HG02870 (cell line): ENCODE measurements at regions not wholly inside any gene's neighbourhood (a gene's known extent, or its start where the extent isn't known, plus 50 kb on each side); places are given as distances from the start of the nearest gene placed in this dataset.
"Not testable (repeated sequence)": the region's sequence is repeated elsewhere in the genome, so short reads cannot be mapped to it uniquely, and the experiment has no call there.

ENCODE experiments used
- ATAC-seq: cut with Tn5 transposase; IDR thresholded peaks from one replicate; pipeline ENCODE4 v1.9.1; 2021; ENCODE audit warnings: mild to moderate bottlenecking, moderate library complexity; ENCODE audit not compliant: unreplicated experiment

DNA sequence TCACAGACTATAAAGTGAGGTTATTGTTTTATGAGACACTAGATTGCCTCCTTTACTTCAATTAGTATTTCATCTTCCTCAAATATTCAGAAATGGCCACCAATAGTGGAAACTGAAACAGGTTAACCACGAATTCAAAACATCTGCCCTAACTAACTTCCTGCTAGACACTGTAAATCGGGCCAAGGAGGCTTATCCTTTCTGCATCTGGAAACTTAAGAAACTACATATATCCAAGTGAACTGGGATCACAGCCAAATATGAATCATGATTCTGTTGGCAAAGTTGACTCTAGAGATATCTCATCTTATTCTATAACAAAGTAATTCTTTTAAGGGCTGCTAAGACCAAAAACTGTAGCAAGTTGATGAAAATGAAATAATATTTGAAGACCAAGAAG, 136.6 kb upstream of the ZC3H15 start:
- ATAC-seq = no peak

DNA sequence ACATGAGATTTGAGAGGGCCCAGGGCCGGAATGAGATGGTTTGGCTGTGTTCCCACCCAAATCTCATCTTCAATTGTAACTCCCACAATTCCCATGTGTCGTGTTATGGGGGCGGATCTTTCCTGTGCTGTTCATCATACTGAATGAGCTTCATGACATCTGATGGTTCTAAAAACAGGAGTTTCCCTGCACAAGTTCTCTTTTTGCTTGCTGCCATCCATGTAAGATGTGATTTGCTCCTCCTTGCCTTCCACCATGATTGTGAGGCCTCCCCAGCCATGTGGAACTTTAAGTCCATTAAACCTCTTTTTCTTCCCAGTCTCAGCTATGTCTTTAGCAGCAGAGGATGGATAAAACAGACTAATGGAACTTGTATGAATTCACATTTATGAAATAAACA, 131.9 kb upstream of the ZC3H15 start:
- not testable (repeated sequence) for ATAC-seq

DNA sequence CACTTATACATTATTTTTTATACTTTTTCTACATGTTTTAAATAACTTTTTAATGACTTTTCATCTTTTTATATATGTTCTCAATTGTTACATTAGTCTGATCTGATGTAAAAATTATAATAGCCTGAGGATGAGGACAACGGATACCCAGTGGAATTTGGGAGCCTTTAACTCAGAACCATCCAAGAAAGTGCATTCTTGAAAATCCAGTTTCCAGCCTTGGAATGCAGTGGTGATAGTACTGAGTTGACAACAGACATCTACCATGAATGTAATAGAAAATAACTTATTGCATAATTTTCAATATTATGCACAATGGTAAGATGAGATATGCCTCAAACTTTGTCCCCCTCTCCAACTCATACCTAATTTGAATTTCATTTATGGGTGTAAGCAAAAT, 120.7 kb upstream of the ZC3H15 start:
- ATAC-seq = no peak

DNA sequence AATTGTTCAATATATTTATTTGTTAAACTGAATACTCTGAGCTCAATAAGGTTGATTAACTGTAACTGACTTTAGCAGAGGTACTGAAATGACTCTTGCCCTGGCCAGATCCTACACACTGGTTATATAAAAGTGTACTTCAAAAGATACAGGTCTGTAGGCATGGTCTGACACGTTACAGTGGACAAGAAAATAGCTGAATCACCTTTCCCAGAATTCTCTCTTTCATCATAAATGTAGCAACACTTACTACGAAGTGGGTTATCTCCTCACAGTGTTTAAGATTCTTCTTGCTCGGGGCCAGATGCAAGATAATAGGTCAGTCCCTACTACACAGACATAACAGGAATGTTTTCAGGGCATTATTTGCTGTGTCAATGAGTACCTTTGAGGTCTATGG, 107.0 kb upstream of the ZC3H15 start:
- no peak for ATAC-seq

DNA sequence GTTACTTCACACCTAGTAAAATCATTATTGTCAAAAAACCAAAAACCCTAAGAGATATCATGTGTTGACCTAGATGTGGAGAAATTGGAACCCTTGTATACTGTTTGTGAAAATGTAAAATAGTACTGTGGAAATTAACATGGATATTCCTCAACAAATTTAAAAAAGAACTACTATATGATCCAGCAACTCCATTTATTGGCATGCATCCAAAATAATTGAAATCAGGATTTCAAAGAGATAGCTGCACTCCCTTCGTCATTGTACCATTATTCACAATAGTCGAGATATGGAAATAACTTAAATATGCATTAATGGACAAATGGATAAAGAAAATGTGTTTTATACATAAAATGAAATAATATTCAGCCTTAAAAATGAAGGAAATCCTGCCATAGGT, 105.3 kb upstream of the ZC3H15 start:
- ATAC-seq = no peak

DNA sequence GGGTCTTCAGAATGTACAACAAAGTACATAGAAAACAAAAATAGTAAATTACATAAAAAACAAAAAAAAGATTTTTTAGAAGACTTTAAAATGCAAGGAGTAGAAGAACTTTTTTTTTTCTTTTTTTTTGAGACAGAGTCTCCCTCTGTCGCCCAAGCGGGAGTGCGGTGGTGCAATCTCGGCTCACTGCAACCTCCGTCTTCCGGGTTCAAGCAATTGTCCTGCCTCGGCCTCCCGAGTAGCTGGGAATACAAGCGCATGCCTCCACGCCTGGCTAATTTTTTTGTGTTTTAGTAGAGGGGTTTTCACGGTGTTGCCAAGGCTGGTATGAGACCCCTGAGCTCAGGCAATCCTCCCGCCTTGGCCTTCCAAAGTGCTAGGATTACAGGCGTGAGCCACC, 104.5 kb upstream of the ZC3H15 start:
- no peak for ATAC-seq

DNA sequence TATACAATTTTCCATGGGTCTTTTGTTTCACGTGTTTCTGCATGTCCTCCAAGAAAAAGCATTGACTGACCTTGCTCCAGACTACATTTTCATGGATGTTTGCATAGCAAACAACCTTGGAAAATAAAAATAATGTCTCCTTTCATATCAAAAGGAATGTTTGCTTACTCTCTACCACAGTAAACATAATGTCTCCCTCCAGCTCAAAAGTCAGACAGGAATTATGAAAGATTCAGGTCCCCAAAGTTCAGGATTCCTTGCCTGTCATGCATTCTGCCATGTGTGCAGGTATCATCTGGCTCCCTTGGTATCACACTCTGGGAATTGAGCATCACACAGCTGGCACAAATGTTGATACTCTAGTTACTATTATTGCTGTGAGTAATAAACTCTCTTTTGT, 103.1 kb upstream of the ZC3H15 start:
- no peak for ATAC-seq

DNA sequence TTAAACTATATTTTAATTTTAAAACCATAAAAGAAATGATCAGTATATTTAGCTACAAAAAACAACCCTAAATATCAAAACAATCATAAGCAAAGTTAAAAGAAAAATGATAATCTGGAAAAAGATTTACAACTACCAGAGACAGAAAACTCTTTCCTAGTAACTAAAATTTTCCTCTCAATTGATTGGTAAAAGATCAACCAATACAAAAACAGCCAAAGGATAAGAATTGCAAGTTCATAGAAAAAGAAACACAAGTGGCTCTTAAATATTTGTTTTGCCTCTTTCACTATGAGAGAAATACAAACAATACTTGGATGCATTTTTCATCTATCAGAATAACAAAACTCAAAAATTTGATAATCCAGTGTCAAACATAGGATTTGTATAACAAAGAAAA, 101.8 kb upstream of the ZC3H15 start:
- ATAC-seq = no peak

DNA sequence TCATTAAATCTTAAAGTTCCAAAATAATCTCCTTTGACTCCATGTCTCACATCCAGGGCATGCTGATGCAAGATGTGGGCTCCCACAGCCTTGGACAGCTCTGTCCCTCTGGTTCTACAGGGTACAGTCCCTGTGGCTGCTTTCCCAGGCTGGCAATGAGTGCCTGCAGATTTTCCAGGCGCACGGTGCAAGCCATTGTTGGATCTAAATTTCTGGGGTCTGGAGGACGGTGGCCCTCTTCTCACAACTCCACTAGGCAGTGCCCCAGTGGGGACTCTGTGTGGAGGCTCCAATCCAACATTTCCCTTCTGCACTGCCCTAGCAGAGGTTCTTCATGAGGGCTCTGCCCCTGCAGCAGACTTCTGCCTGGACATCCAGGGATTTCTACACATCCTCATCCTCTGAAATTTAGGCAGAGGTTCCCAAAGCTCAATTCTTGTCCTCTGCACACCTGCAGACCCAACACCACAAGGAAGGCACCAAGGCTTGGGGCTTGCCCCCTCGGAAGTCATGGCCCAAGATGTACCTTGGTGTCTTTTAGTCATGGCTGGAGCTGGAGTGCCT, 100.3 kb upstream of the ZC3H15 start:
- ATAC-seq = not testable (repeated sequence)

DNA sequence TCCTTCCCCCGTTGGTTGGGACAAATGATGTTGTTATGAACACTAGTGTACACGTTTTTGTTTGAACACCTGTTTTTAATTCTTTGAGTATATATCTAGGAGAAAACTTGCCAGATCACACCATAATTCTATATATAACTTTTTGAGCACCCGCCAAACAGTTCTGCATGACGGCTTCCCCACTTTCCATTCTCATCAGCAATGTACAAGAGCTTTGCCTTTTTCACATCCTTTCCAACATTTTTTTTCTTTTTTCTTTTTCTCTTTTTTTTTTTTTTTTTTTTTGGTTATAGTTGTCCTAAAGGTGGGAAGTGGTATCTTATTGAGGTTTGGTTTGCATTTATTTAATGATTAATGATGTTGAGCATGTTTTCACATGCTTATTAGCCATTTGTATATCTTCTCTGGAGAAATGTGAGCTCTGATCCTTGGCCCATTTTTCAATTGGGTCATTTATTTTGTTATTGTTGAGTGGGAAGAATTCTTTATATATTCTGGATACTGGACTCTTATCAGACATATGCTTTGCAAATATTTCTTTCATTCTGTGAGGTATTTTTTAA, 86.9 kb upstream of the ZC3H15 start:
- ATAC-seq = peak; percentile 89

DNA sequence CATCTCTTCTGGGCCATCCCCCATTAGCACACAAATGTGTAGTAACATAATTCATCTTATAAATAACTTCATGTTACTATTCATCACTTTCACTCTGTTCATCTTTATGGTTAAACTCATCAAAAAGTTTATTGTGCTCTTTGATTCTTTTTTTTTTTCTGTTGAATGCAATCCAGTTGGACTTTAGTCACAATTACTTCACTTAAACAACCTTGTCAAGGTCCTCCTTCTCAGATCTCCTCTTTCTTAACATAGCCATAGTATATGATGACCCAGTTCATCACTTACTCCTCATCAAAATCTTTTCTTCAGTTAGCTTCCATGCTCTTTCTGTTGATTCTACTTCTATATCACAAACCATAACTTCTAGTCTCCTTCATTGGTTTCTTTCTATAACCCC, 80.2 kb upstream of the ZC3H15 start:
- no peak for ATAC-seq

DNA sequence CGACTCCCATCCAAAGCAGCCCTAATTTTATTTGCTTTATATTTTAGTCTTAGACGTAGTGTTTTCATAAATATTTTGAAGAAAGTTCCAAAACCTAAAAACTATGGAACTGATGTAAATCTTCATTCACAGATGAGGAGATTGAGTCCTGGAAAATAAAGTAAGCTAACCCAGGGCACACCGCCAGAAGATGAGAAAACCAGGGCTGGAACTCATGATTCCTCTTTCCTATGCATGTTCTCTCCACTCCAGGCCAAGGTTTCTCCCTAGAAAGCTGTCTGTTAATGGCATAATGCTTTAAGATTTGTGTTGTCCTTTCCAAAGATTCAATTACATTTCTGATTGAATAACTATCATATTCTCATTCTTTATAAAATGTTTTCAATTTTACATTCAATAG, 78.4 kb upstream of the ZC3H15 start:
- ATAC-seq = no peak

DNA sequence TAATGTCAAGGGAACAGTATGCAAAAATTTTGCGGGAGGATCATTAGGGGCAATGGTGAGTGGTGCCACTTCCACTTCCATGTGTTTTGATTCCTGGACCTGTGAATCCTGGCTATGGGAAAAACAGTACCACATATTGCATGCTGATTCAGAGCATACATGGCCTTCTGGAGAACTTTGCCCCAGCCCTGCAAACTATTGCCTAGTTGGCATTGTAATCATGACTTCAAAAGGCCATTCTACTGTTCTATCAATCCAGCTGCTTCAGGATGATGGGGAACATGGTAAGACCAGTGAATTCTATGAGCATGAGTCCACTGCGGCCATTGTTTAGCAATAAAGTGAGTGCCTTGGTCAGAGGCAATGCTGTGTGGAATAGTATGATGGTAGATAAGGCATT, 75.3 kb upstream of the ZC3H15 start:
- ATAC-seq = no peak

DNA sequence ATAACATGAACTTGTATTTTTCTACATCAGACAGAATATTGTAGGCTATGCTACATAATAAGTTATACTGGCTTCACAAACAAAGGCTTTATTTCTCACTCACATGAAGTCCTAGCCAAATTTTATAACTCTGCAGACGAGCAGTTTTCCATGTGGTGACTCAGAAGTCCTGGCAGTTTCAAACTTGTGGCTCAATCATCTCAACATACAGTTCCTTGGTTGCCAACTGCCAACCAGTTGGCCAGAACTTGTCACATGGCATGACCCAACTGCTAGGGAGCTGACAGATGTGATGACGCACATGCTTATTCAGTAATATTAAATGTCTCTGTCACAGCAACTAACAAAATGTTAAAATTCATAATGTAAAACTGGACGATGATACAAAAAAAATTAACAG, 63.8 kb upstream of the ZC3H15 start:
- no peak for ATAC-seq

DNA sequence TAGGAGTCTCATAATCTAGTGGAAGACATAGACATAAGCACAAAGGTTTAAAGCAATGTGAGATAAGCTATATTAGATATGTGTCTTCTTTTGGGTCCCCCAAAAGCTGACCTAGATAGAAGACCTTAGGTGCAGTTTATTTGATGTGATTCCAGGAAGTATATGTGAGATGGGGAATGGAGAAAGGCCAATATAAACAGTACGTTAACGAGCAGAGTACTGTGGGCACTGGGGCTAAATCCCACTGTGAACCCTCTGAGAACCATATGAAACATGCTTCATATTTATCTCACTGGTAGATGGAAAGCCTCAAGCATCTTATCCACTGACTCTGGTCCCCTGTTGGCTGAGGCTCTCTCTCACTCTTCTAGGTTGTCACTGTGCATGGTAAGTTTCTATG, 62.6 kb upstream of the ZC3H15 start:
- ATAC-seq = no peak

DNA sequence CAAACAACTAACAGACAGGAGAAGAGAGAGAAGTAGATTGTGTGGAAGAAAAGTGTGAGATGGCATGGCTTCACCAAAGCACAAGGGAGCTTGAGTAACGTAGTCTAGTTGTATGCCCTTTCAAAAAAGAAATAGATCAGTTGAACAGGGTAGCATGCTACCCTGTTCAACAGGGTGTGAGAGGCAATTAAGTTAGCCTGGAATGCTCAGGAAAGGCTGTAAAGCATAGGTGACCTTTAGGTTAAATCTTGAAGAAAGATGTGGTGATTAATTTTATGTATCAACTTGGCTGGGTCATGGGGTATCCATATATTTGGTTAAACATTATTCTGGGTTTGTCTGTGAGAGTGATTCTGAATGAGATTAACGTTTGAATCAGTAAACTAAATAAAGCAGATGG, 61.8 kb upstream of the ZC3H15 start:
- ATAC-seq = no peak

DNA sequence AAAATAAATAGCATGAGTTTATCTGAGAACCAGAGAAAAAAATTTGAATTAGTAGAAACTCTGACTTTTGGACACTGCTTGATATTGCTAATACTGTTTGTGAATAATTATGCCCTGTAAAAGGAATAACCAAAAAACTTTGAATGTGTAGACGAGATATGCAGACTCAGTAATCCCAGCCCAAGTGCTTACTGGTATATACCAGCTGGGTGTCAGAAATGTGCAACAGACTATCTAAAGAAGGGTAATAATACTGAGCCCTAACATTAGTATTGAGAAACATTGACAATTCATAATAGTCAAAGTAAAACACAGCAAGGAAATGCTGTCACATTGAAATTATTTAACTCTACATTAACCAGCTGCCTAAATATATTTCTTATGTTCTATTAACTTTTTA, 60.5 kb upstream of the ZC3H15 start:
- ATAC-seq = no peak

DNA sequence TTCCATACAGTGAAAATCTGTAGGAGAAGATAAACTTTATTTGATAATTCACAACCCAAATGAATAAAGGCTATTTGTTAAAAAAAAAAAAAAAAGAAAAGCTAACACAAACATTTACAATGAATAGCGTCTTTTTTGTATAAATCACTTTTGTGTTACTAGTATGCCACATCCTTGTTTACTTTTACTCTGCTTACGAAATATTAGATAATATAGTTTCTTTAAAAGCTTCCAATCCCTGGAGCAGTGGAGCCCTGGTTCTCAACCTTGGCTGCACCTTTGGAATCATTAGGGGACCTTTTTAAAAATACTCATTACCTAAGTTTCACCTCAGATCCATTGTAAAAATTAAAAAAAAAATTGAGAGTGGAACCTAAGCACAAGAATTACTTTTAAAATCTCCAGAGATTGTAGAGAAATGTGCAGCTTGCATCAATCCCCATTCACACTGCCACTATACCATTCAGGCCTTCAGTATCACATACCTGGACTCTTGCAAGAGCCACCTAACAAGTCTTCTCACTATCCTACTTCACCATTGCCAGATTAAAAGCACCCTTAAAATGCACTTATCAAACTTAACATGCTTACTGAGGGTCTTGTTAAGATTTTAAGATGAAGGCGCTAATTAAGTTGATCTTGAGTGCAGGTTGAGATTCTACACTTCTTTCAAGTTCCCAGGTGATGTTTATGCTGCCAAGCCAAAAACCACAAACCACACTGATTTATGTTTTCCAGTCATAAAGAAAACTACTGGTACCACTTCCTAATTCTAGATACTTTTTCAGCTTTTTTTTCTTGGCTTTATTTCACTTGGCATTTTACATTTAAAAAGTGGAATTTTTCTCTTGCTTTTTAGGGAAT, 59.7 kb upstream of the ZC3H15 start:
- peak; percentile 92 for ATAC-seq

DNA sequence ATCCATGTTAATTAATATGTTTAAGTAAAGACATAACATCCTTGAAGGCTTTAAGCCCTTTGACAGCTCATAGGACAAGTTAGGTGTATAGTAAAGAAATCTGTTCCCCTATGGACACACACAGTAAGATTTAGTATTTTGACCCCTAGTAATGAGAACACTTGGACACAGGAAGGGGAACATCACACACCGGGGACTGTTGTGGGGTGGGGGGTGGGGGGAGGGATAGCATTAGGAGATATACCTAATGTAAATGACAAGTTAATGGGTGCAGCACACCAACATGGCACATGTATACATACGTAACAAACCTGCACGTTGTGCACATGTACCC, 59.1 kb upstream of the ZC3H15 start:
- ATAC-seq = peak; percentile 38

DNA sequence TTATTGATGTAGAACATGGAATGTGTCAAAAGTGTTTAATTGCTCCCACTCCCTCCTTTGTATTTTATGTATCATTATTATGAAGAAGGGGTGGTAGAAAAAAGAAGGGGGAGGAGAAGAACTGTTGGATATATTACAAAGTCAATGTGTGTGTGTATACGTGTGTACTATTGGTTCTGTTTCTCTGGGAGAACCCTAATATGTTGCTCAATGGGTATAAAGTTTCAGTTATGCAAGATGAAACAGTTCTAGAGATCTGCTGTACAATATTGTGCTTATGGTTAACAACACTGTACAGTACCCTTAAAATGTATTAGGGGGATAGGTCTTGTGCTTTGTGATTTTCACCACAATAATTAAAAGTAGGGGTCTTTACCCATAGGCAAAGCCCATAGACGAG, 58.1 kb upstream of the ZC3H15 start:
- no peak for ATAC-seq

DNA sequence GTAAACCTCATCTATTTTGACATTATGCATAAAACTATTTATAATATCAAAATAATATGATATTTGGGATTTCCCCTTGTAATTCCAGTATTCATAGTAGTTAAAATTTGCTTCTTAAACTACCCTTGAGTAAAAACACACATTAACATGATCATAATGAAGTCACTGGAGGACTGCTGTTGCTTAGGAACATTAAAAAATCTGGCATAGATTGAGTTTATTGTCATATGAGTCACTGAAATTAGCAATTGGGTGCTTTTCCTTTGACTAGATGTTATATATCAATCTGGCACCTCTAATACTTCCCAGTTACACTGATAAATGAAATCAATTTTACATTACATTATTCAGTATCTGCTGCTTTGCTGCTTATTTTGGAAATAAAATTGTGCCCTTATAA, 57.0 kb upstream of the ZC3H15 start:
- ATAC-seq = no peak

DNA sequence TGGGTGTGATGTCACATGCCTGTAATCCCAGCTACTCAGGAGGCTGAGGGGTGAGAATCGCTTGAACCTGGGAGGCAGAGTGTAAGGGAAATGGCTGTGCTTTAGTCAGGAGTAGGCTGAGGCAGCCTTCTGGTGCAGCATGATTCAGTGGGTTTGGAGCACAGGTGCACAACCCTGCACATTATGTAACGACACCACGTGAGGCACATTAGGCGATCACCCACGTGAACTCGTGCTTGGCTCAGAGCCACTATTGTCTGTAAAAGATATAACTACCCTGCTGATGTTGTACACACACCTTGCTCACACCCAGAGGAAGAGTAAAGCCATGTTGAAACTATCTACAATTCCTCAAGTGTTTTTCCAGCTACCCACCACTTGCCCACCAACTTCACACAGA, 54.8 kb upstream of the ZC3H15 start:
- ATAC-seq = no peak

DNA sequence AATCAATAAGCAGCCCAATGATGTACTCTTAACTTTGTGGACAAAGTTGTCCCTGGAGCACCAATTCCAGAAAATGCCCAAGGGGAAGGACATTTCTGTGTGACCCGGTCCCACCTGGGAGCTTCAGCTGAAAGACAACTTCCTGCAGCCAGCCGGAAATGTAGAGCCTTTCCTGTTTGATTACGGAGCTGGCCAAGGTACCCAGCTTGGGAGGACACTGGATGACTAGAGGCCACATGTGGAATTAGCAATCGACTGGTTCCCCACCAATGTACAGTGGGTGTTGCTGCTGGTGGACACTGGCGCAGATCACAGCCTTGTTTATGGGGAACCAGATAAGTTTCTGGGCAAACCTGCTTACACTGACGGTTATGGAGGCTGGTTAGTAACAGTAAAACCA, 53.0 kb upstream of the ZC3H15 start:
- ATAC-seq = no peak
